ENCODE measurements at regions not wholly inside any gene's neighbourhood (a gene's known extent, or its start where the extent isn't known, plus 50 kb on each side); places are given as distances from the start of the nearest gene placed in this dataset.

DNA sequence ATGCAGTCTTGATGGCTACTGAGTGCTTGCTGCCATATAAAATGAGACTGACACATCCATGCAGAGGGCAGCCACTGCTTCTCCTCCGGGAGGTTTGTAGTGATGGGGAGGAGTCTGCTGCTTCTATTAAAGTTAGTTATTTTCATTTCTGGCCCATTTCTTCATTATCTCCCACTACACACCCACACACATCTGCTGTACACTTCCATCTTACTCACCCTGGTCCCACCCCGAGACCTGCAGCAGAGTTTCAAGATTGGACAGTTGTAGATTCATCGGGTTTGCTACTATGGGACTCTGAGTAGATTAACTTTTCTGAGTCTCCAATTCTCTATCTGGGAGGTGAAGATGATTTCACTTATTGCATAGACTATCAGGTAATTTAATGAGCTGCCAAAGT lies 176.2 kb upstream of the SNX19 start:
- intact Hi-C loops (cut with micrococcal nuclease; ENCODE audit: unreplicated experiment): no loop called here
- H3K4me1 ChIP-seq (ENCODE audit: insufficient read depth, low read length, poor library complexity, severe bottlenecking): peaks cover 16% of the 10 kb centered on the region
- H3K4me2 ChIP-seq (ENCODE audit: low read length): no peak overlapping the region
- H3K79me2 ChIP-seq (ENCODE audit: insufficient read depth, low read depth, low read length): no peaks in the 10 kb centered on the region
- H4K20me1 ChIP-seq (ENCODE audit: insufficient read depth, low read length): no peaks in the 10 kb centered on the region
- H3K9me2 ChIP-seq (ENCODE audit: insufficient read depth, low read length): no peaks in the 10 kb centered on the region
- no peaks in the 10 kb centered on the region for H3K36me3 ChIP-seq (ENCODE audit: insufficient read depth, low read length)
- TF ChIP-seq CTCF (conservative IDR thresholded peaks at IDR 0.05; ENCODE audit: low read length) (no peak), EZH2phosphoT487 (IDR thresholded peaks at IDR 0.05; ENCODE audit: borderline replicate concordance, low read depth, low read length) (no peak)
- POLR2A ChIA-PET: interaction anchor here (1.2 kb wide), 1 partner anchor 11 kb away, joined by 4 read pairs; no protein-coding TSS in a partner anchor
- no peaks in the 10 kb centered on the region for H3K9me3 ChIP-seq (ENCODE audit: low read length)
- no peak overlapping the region for H3K27ac ChIP-seq (ENCODE audit: low read depth, low read length, poor library complexity, severe bottlenecking)
- BruUV-seq (replicated peaks): no TSS peak
- no peak overlapping the region for H3K4me3 ChIP-seq (ENCODE audit: low read depth, low read length, poor library complexity, severe bottlenecking)
- CTCF ChIA-PET (ENCODE audit: unreplicated experiment): no interaction called here
- H2AFZ ChIP-seq (ENCODE audit: low read length): no peak overlapping the region
- DNase-seq (ENCODE audit: low spot score): no peak

DNA sequence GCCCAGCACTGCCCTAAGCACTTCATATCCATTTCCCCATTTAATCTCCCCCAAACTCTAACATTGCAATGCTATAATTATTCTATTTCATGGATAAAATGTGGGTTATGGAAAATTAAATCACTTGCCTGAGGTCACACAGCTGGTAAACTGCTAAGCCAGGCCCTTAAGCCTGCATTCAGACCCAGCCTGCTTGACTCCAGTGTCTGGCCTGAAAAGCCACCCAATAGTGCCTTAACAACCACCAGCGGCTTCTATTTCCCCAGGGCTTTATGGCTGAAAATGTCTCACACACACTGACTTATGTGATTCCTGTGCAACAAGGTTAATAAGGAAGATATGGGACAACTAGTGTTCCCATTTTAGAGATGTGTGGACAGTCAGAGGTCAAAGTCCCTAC lies 178.5 kb upstream of the SNX19 start:
- no peak for TF ChIP-seq EZH2phosphoT487 (IDR thresholded peaks at IDR 0.05; ENCODE audit: borderline replicate concordance, low read depth, low read length)
- TF ChIP-seq CTCF (conservative IDR thresholded peaks at IDR 0.05; ENCODE audit: low read length): no peak
- no peaks in the 10 kb centered on the region for H3K36me3 ChIP-seq (ENCODE audit: insufficient read depth, low read length)
- H3K9me3 ChIP-seq (ENCODE audit: low read length): no peaks in the 10 kb centered on the region
- peaks cover 16% of the 10 kb centered on the region for H3K4me1 ChIP-seq (ENCODE audit: insufficient read depth, low read length, poor library complexity, severe bottlenecking)
- H3K79me2 ChIP-seq (ENCODE audit: insufficient read depth, low read depth, low read length): no peaks in the 10 kb centered on the region
- no peak overlapping the region for H2AFZ ChIP-seq (ENCODE audit: low read length)
- intact Hi-C loops (cut with micrococcal nuclease; ENCODE audit: unreplicated experiment): no loop called here
- CTCF ChIA-PET (ENCODE audit: unreplicated experiment): no interaction called here
- POLR2A ChIA-PET: no interaction called here
- H3K9me2 ChIP-seq (ENCODE audit: insufficient read depth, low read length): no peaks in the 10 kb centered on the region
- peak; percentile 40 for DNase-seq (ENCODE audit: low spot score)
- H3K4me2 ChIP-seq (ENCODE audit: low read length): peak overlapping the region; percentile 13; the same call in 1 of the 2 replicates
- H3K27ac ChIP-seq (ENCODE audit: low read depth, low read length, poor library complexity, severe bottlenecking): peak overlapping the region; percentile 71
- no TSS peak for BruUV-seq (replicated peaks)
- no peak overlapping the region for H3K4me3 ChIP-seq (ENCODE audit: low read depth, low read length, poor library complexity, severe bottlenecking)
- H4K20me1 ChIP-seq (ENCODE audit: insufficient read depth, low read length): no peaks in the 10 kb centered on the region

DNA sequence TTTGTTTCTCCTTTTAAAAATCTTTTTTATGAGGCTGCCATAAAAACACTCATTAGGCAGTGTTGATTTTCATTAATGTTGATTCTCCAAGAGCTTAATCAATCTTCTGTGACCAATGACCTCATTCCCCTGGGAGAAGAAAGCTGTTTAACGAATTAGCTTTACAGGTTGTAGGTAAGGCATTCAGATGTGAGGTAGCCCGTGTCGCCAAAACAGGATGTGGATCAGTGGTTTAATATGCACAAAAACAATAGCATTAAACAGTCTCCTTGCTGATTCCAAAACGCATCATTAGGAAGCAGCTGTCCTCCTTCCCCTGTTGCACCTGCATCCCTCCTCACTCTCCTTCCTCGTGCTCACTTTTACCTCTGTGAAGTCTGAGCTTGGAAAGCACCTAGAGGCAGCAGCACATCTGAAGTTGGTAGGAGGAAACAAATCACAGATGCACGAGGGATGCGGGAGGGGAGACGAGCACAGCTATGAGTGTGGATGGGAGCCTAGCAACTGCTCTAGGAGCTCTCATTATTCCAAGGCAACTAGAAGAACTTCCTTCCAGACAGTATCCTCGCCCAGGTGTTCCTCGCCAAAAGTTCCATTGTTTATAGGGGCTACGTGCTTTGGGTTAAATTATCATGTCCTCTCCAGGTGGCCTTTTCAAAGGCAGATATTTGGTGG lies 179.4 kb upstream of the SNX19 start:
- intact Hi-C loops (cut with micrococcal nuclease; ENCODE audit: unreplicated experiment): no loop called here
- BruUV-seq (replicated peaks): no TSS peak
- Histone ChIP-seq H3K9me2 (ENCODE audit: insufficient read depth, low read length) (no peaks in the 10 kb centered on the region), H3K27ac (ENCODE audit: low read depth, low read length, poor library complexity, severe bottlenecking) (peak overlapping the region; percentile 71), H3K9me3 (ENCODE audit: low read length) (no peaks in the 10 kb centered on the region), H3K4me2 (ENCODE audit: low read length) (0 out of 2 replicates have a peak overlapping the region, but pooled peaks have one; percentile 13), H3K79me2 (ENCODE audit: insufficient read depth, low read depth, low read length) (no peaks in the 10 kb centered on the region), H3K36me3 (ENCODE audit: insufficient read depth, low read length) (no peaks in the 10 kb centered on the region), H4K20me1 (ENCODE audit: insufficient read depth, low read length) (no peaks in the 10 kb centered on the region), H2AFZ (ENCODE audit: low read length) (no peak overlapping the region), H3K4me3 (ENCODE audit: low read depth, low read length, poor library complexity, severe bottlenecking) (no peak overlapping the region), H3K4me1 (ENCODE audit: insufficient read depth, low read length, poor library complexity, severe bottlenecking) (peaks cover 16% of the 10 kb centered on the region)
- CTCF ChIA-PET (ENCODE audit: unreplicated experiment): no interaction called here
- no peak for TF ChIP-seq EZH2phosphoT487 (IDR thresholded peaks at IDR 0.05; ENCODE audit: borderline replicate concordance, low read depth, low read length)
- no peak for TF ChIP-seq CTCF (conservative IDR thresholded peaks at IDR 0.05; ENCODE audit: low read length)
- POLR2A ChIA-PET: no interaction called here
- DNase-seq (ENCODE audit: low spot score): peak; percentile 51
